Cardiac fibroblast (primary cell): ENCODE measurements at regions not wholly inside any gene's neighbourhood (a gene's known extent, or its start where the extent isn't known, plus 50 kb on each side); places are given as distances from the start of the nearest gene placed in this dataset.
"Not testable (repeated sequence)": the region's sequence is repeated elsewhere in the genome, so short reads cannot be mapped to it uniquely, and the experiment has no call there.

Source experiments
- DNase-seq, 2 donors: peaks; one replicate each; pipeline versions ENCODE4 v3.0.0 to v3.0.0-alpha.2; 2010; ENCODE audit warnings: low read depth in 2 of 2
- H3K4me3 ChIP-seq, 2 donors: replicated peaks in 1 of 2; 1 replicate in 1 of 2; 2 replicates in 1 of 2; pipeline ENCODE4 v1.5.1; 2011; ENCODE audit warnings: low read depth in 2 of 2, low read length in 2 of 2, mild to moderate bottlenecking in 2 of 2, moderate library complexity in 1 of 2
- CTCF ChIP-seq: IDR thresholded peaks from one replicate; pipeline ENCODE4 v1.5.1; 2011; ENCODE audit warnings: low read depth, mild to moderate bottlenecking, low read length, inconsistent platforms

DNA sequence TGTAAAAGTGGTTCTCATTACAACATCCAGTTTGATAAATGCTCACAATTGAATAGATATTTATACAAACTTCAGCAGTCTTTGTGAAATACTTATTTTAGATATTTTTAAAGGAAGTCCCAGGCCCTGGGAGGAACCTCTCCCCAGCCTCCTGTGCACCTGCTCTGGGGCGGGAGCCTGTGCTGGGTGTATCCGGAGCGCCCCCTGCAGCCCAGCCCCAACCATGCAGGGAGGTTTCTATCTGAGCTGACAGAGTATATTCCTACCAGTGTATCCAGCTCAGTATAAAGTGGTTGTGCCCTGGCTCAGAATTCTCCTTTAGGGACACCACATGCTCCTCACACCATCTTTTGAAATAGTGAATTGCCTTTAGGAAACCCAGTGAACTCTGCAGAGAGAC, 851.8 kb downstream of the TMEM121 start:
- TF ChIP-seq CTCF, result no peak
- H3K4me3 ChIP-seq, result no peak overlapping the region
- DNase-seq, result no peak

DNA sequence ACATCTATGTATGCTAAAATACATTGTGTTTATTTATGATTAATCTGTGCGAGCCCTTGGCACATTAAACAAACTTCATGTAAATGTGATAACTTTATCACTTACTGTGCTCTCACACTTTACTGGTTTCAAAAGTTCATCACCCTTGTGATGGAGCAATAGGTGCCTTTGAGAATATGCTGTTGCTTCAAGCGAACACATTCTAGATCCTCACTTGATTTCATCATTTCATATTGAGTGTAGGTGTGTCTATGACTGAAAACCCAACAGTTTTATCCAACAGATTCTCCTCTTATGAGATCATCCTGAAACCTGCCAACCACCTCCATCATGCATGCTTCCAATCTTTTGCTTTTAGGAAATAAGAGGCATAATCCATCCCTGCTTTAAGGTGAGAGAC, 854.4 kb downstream of the TMEM121 start:
- TF ChIP-seq CTCF, result no peak
- no peak overlapping the region for H3K4me3 ChIP-seq
- no peak for DNase-seq

DNA sequence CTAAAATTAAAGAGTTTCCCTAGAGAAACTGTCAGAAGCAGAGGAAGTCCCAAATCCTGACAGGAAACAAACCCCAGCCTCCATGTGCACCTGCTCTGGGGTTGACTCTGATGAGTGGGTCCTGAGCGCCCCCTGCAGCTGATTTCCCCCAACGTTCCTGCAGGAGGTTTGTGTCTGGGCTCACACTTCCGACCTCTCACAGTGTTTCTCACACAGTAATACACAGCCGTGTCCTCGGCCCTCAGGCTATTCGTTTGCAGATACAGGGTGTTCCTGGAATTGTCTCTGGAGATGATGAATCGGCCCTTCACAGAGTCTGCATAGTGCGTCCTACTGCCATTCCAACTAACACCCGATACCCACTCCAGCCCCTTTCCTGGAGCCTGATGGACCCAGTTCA, 862.8 kb downstream of the TMEM121 start:
- not testable (repeated sequence) for H3K4me3 ChIP-seq, DNase-seq

GRCh38 chr14:106390401-106390800, 864.0 kb downstream of the TMEM121 start:
- TF ChIP-seq CTCF, result no peak
- H3K4me3 ChIP-seq, result no peak overlapping the region
- no peak for DNase-seq

GRCh38 chr14:106390947-106391346, 864.6 kb downstream of the TMEM121 start:
- no peak for TF ChIP-seq CTCF
- DNase-seq, result no peak
- no peak overlapping the region for H3K4me3 ChIP-seq

- DNase-seq, result no peak
- TF ChIP-seq CTCF, result no peak
- no peak overlapping the region for H3K4me3 ChIP-seq
These were observed 867.4 kb downstream of the TMEM121 start for GRCh38 chr14:106393742-106394141.

DNA sequence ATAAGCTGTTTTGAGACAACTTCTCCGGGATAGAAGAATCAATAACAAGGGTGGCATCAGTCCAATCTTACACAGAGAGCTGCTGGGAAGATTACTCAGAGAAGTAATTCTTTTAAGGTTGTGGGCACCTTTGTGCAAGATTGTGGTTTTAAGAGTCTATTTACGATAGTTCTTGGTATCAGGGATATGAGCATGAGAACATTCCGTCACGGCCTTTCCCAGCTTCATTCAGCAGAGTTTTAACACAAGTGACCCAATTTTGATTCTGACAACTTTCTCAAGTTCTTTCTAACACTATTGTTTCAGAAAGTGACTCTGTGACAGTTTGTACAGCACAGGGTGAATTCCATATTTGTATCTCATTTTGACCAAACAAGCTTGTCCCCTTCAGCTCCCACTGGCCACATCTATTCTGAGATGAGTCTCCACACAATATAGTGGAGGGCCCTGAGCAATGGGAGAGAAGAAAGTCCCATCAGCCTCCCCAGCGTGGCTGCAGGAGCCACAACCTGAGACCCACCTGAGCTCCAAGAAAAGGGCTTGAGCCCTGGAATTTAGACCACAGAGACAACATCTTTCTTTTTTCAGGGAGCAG, 869.2 kb downstream of the TMEM121 start:
- TF ChIP-seq CTCF, result no peak
- DNase-seq, result no peak
- H3K4me3 ChIP-seq, result no peak overlapping the region
